ENCODE measurements at regions not wholly inside any gene's neighbourhood (a gene's known extent, or its start where the extent isn't known, plus 50 kb on each side); places are given as distances from the start of the nearest gene placed in this dataset.
"Not testable (repeated sequence)": the region's sequence is repeated elsewhere in the genome, so short reads cannot be mapped to it uniquely, and the experiment has no call there.

DNA sequence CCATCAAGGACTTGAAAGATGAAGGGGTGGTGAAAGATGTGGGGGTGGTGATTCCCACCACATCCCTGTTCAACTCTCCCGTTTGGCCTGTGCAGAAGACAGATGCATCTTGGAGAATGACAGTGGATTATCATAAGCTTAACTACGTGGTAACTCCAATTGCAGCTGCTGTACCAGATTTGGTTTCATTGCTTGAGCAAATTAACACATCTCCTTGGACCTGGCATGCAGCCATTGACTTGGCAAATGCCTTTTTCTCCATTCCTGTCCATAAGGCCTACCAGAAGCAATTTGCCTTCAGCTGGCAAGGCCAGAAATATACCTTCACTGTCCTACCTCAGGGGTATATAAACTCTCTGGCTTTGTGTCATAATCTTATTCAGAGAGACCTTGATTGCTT is 746.3 kb downstream of the DNAH5 start:
- not testable (repeated sequence) for H3K4me2 ChIP-seq; H3K9me3 Mint-ChIP-seq; H3K27me3 ChIP-seq (ENCODE audit: insufficient read depth); DNase-seq (ENCODE audit: low spot score); H2AFZ ChIP-seq; H3K36me3 ChIP-seq (ENCODE audit: insufficient read depth); ATAC-seq; H3K27ac ChIP-seq (ENCODE audit: low read depth); H3K27ac Mint-ChIP-seq; H3K4me1 Mint-ChIP-seq; H3K79me2 ChIP-seq (replicated peaks; ENCODE audit: insufficient read depth); H4K20me1 ChIP-seq (replicated peaks; ENCODE audit: insufficient read depth); H3K4me3 ChIP-seq; H3K4me3 Mint-ChIP-seq; H3K36me3 Mint-ChIP-seq (ENCODE audit: low read depth); H3F3A ChIP-seq (replicated peaks; ENCODE audit: low read depth); H3K4me1 ChIP-seq (ENCODE audit: insufficient read depth); H3K27me3 Mint-ChIP-seq (ENCODE audit: insufficient read depth, low read depth, poor library complexity)
- H3K9me2 ChIP-seq (ENCODE audit: insufficient read depth) = peaks cover 11% of the 10 kb centered on the region

DNA sequence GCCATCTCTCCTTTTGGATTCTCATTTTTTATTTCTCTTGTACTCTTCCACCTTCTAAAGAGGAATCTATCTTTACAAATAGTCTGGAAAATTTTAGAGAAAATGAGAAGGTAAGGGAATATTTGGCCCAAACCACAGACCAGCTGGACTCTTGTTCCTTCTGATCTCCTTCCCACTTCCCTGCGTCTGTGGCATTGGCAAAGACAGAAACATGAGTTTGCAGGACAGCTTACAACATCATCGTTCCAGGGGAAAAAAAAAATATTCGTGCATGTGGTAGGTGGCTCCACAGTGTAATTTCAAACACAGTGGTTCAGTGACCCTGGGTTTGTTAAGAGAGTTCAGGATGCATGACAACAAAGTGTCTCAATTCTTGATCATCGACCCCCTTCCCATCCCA is 755.0 kb downstream of the DNAH5 start:
- ATAC-seq (no peak), DNase-seq (ENCODE audit: low spot score) (no peak)
- 0 out of 2 replicates have a peak overlapping the region, but pooled peaks have one; percentile 4 for H2AFZ ChIP-seq
- no peaks in the 10 kb centered on the region for H3K9me3 Mint-ChIP-seq
- H3K79me2 ChIP-seq (replicated peaks; ENCODE audit: insufficient read depth) = no peaks in the 10 kb centered on the region
- no peak overlapping the region for H3K4me3 ChIP-seq
- no peak overlapping the region for H3K27ac Mint-ChIP-seq
- H3K9me2 ChIP-seq (ENCODE audit: insufficient read depth) = 0 out of 2 replicates have a peak, but pooled peaks cover 5% of the 10 kb centered on the region
- H3K4me2 ChIP-seq = no peak overlapping the region
- peaks cover 1% of the 10 kb centered on the region for H3K27me3 Mint-ChIP-seq (ENCODE audit: insufficient read depth, low read depth, poor library complexity)
- no peak overlapping the region for H3K27ac ChIP-seq (ENCODE audit: low read depth)
- no peaks in the 10 kb centered on the region for H4K20me1 ChIP-seq (replicated peaks; ENCODE audit: insufficient read depth)
- no peaks in the 10 kb centered on the region for H3K4me1 ChIP-seq (ENCODE audit: insufficient read depth)
- H3K4me1 Mint-ChIP-seq = peaks cover 8% of the 10 kb centered on the region; the same call in 2 of the 3 replicates
- no peak overlapping the region for H3K4me3 Mint-ChIP-seq
- no peaks in the 10 kb centered on the region for H3K27me3 ChIP-seq (ENCODE audit: insufficient read depth)
- H3K36me3 Mint-ChIP-seq (ENCODE audit: low read depth) = no peaks in the 10 kb centered on the region
- H3F3A ChIP-seq (replicated peaks; ENCODE audit: low read depth) = no peaks in the 10 kb centered on the region
- H3K36me3 ChIP-seq (ENCODE audit: insufficient read depth) = no peaks in the 10 kb centered on the region
- no peak for TF ChIP-seq EZH2 (IDR thresholded peaks at IDR 0.05; ENCODE audit: low read depth, unreplicated experiment)
- no peak for TF ChIP-seq NANOG (IDR thresholded peaks at IDR 0.05; ENCODE audit: borderline replicate concordance)
- no peak for TF ChIP-seq ETS1 (IDR thresholded peaks at IDR 0.05)
- TF ChIP-seq ZNF331 (CRISPR knock-in tag; IDR thresholded peaks at IDR 0.05; ENCODE audit: low read depth) = no peak
- TF ChIP-seq CREB1 (CRISPR knock-in tag; IDR thresholded peaks at IDR 0.05; ENCODE audit: low read depth) = no peak
- TF ChIP-seq, protein P1, sequence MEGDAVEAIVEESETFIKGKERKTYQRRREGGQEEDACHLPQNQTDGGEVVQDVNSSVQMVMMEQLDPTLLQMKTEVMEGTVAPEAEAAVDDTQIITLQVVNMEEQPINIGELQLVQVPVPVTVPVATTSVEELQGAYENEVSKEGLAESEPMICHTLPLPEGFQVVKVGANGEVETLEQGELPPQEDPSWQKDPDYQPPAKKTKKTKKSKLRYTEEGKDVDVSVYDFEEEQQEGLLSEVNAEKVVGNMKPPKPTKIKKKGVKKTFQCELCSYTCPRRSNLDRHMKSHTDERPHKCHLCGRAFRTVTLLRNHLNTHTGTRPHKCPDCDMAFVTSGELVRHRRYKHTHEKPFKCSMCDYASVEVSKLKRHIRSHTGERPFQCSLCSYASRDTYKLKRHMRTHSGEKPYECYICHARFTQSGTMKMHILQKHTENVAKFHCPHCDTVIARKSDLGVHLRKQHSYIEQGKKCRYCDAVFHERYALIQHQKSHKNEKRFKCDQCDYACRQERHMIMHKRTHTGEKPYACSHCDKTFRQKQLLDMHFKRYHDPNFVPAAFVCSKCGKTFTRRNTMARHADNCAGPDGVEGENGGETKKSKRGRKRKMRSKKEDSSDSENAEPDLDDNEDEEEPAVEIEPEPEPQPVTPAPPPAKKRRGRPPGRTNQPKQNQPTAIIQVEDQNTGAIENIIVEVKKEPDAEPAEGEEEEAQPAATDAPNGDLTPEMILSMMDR (conservative IDR thresholded peaks at IDR 0.05; ENCODE audit: low read depth in 2 of 2) = no peak
- TF ChIP-seq, protein P2, sequence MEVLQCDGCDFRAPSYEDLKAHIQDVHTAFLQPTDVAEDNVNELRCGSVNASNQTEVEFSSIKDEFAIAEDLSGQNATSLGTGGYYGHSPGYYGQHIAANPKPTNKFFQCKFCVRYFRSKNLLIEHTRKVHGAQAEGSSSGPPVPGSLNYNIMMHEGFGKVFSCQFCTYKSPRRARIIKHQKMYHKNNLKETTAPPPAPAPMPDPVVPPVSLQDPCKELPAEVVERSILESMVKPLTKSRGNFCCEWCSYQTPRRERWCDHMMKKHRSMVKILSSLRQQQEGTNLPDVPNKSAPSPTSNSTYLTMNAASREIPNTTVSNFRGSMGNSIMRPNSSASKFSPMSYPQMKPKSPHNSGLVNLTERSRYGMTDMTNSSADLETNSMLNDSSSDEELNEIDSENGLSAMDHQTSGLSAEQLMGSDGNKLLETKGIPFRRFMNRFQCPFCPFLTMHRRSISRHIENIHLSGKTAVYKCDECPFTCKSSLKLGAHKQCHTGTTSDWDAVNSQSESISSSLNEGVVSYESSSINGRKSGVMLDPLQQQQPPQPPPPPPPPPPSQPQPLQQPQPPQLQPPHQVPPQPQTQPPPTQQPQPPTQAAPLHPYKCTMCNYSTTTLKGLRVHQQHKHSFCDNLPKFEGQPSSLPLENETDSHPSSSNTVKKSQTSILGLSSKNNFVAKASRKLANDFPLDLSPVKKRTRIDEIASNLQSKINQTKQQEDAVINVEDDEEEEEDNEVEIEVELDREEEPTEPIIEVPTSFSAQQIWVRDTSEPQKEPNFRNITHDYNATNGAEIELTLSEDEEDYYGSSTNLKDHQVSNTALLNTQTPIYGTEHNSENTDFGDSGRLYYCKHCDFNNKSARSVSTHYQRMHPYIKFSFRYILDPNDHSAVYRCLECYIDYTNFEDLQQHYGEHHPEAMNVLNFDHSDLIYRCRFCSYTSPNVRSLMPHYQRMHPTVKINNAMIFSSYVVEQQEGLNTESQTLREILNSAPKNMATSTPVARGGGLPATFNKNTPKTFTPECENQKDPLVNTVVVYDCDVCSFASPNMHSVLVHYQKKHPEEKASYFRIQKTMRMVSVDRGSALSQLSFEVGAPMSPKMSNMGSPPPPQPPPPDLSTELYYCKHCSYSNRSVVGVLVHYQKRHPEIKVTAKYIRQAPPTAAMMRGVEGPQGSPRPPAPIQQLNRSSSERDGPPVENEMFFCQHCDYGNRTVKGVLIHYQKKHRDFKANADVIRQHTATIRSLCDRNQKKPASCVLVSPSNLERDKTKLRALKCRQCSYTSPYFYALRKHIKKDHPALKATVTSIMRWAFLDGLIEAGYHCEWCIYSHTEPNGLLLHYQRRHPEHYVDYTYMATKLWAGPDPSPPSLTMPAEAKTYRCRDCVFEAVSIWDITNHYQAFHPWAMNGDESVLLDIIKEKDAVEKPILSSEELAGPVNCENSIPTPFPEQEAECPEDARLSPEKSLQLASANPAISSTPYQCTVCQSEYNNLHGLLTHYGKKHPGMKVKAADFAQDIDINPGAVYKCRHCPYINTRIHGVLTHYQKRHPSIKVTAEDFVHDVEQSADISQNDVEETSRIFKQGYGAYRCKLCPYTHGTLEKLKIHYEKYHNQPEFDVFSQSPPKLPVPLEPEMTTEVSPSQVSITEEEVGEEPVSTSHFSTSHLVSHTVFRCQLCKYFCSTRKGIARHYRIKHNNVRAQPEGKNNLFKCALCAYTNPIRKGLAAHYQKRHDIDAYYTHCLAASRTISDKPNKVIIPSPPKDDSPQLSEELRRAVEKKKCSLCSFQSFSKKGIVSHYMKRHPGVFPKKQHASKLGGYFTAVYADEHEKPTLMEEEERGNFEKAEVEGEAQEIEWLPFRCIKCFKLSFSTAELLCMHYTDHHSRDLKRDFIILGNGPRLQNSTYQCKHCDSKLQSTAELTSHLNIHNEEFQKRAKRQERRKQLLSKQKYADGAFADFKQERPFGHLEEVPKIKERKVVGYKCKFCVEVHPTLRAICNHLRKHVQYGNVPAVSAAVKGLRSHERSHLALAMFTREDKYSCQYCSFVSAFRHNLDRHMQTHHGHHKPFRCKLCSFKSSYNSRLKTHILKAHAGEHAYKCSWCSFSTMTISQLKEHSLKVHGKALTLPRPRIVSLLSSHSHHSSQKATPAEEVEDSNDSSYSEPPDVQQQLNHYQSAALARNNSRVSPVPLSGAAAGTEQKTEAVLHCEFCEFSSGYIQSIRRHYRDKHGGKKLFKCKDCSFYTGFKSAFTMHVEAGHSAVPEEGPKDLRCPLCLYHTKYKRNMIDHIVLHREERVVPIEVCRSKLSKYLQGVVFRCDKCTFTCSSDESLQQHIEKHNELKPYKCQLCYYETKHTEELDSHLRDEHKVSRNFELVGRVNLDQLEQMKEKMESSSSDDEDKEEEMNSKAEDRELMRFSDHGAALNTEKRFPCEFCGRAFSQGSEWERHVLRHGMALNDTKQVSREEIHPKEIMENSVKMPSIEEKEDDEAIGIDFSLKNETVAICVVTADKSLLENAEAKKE (CRISPR knock-in tag; IDR thresholded peaks at IDR 0.05) = no peak
- TF ChIP-seq POLR2AphosphoS5 (IDR thresholded peaks at IDR 0.05; ENCODE audit: low read depth) = no peak
- no peak for TF ChIP-seq STAT1 (IDR thresholded peaks at IDR 0.05; ENCODE audit: unreplicated experiment)
- TF ChIP-seq EZH2phosphoT487 (IDR thresholded peaks at IDR 0.05; ENCODE audit: unreplicated experiment) = no peak
- TF ChIP-seq ZNF114 (CRISPR knock-in tag; IDR thresholded peaks at IDR 0.05) = no peak

Measured in GM23338 (cell line).